LNCAP (cell line): ENCODE measurements at regions not wholly inside any gene's neighbourhood (a gene's known extent, or its start where the extent isn't known, plus 50 kb on each side); places are given as distances from the start of the nearest gene placed in this dataset.

Experiments
- CTCF ChIP-seq: fragments of 450-650 bp; IDR thresholded peaks from 2 replicates; pipeline ENCODE4 v1.5.1; 2017; ENCODE audit warnings: mild to moderate bottlenecking

- no peak for TF ChIP-seq CTCF
Measured at GRCh38 chr21:31399591-31399990, 55.5 kb upstream of the TIAM1 start.

DNA sequence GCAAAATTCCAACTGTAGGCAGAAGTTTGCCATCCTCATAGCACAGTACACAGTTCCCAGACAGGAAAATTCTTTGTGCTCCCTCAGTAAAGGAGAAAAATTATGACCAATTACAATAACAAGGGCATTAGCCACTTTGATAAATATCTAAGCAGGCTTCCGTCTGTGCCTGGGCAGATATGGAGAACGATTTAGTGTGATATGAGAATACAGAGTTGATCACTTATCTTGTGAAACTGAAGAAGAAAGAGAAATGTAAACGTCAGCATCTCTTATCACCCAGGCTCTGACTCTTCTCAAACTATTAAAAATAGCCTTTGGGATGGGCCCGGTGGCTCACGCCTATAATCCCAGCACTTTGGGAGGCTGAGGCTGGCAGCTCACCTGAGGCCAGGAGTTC lies 54.5 kb upstream of the TIAM1 start:
- no peak for TF ChIP-seq CTCF

DNA sequence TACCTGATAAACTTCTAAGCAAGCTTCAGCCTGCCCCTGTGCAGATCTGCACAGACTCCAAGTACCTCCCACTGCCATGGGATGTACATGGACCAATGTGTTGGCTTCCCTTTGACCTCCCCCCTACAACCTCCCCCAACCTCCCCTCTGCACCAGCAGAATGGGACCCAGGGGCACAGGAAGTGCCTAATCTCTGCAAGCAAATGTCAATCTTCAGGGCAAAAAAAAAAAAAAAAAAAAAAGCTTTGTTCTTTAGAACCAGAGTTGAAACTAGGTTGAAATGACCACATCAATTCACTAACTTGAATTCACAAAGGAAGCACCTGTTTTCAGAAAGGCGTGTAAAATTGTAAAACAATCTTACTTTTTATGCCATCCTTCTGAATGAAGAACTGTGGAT lies 53.9 kb upstream of the TIAM1 start:
- TF ChIP-seq CTCF, result no peak

GRCh38 chr21:31397515-31397926 lies 53.5 kb upstream of the TIAM1 start:
- no peak for TF ChIP-seq CTCF

DNA sequence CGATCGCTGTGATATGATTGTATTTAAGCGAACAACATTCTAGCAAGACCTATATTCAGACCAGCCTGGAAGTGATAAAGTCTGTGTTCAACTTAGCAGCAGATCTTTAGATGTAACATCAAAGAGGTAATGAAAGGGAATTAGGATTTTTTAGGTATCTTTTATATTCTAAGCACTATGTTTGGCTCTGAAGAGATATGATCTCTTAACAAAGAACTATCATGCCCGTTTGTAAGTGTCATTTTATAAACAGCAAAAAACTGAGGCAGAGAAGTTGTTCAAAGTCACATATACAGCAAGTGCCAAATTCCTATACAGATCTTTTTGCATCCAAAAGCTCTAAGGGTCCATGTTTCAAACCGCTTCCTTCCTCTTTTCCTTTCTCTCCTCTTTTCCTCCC lies 53.0 kb upstream of the TIAM1 start:
- no peak for TF ChIP-seq CTCF

DNA sequence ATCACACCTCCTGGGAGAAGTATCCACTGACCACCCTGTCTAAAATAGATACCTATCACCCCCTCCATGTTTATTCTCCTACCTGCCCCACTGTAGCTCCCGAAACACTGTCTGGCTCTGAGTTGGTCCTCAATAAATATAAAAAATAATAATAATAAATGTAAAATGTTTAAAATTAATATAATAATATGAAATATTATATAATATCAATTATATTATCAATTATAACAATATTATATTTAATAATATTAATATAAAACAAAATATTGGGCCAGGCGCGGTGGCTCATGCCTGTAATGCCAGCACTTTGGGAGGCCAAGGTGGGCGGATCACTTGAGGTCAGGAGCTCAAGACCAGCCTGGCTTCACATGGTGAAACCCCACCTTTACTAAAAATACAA lies 52.3 kb upstream of the TIAM1 start:
- no peak for TF ChIP-seq CTCF

GRCh38 chr21:31395791-31396190 lies 51.7 kb upstream of the TIAM1 start:
- no peak for TF ChIP-seq CTCF

GRCh38 chr21:31395268-31395667 lies 51.2 kb upstream of the TIAM1 start:
- TF ChIP-seq CTCF, result no peak
